Kidney (tissue), 13 donors: ENCODE measurements at regions not wholly inside any gene's neighbourhood (a gene's known extent, or its start where the extent isn't known, plus 50 kb on each side); places are given as distances from the start of the nearest gene placed in this dataset.

Experiments used
- DNase-seq, 5 donors: peaks; one replicate each; pipeline ENCODE4 v3.0.0-alpha.2; 2013 to 2020
- FAIRE-seq: peaks from 2 replicates; lab custom pipeline; 2012; peaks lifted over from hg19 to GRCh38; lab: Jason Lieb, UNC
- H3K27ac ChIP-seq, 2 donors: one replicate each; pipeline ENCODE4 v1.7.0; 2013; ENCODE audit warnings: low read depth in 2 of 2, low read length in 2 of 2, inconsistent platforms in 1 of 2
- H3K27me3 ChIP-seq: one replicate; pipeline ENCODE4 v1.7.1; 2013; ENCODE audit warnings: low read length, inconsistent platforms; ENCODE audit not compliant: control insufficient read depth, insufficient read depth
- H3K36me3 ChIP-seq, 3 donors: one replicate each; pipeline versions ENCODE4 v1.7.0 to v1.7.1; 2013; ENCODE audit warnings: low read length in 3 of 3, control low read depth in 1 of 3, inconsistent platforms in 1 of 3; ENCODE audit not compliant: insufficient read depth in 3 of 3, control insufficient read depth in 2 of 3
- H3K4me1 ChIP-seq, 3 donors: one replicate each; pipeline versions ENCODE4 v1.7.0 to v1.7.1; 2013; ENCODE audit warnings: low read length in 3 of 3, inconsistent platforms in 1 of 3, low read depth in 1 of 3; ENCODE audit not compliant: control insufficient read depth in 2 of 3, insufficient read depth in 2 of 3
- H3K4me3 ChIP-seq, 3 donors: one replicate each; pipeline versions ENCODE4 v1.7.0 to v1.8.1; 2013; ENCODE audit warnings: low read length in 3 of 3, control low read depth in 1 of 3, inconsistent platforms in 1 of 3
- H3K9ac ChIP-seq, 3 donors: one replicate each; pipeline versions ENCODE4 v1.7.0 to v1.7.1; 2013; ENCODE audit warnings: low read length in 3 of 3, control low read depth in 1 of 3, inconsistent platforms in 1 of 3
- H3K9me3 ChIP-seq, 3 donors: one replicate each; pipeline versions ENCODE4 v1.7.0 to v1.7.1; 2013; ENCODE audit warnings: low read length in 3 of 3, control low read depth in 1 of 3, inconsistent platforms in 1 of 3; ENCODE audit not compliant: control insufficient read depth in 2 of 3, insufficient read depth in 1 of 3
- intact Hi-C: fragments of 100-400 bp; cut with DNase I; formaldehyde crosslinking; loops from one replicate; pipeline ENCODE4 v1.11.1; 2022
- TF ChIP-seq, protein P1 (sequence below): IDR thresholded peaks from 3 replicates; pipeline ENCODE4 v1.5.1; 2012; ENCODE audit warnings: mild to moderate bottlenecking, moderate library complexity, borderline replicate concordance; ENCODE audit not compliant: insufficient read depth; ENCODE audit errors: extremely low read depth
- donor health status: control.
- donor health status: control.
- donor health status: control.
- donor health status: control.
- donor health status: control.
- donor health status: DM: yes; HTN: yes; CAD: no.
- donor health status: Normal renal cell carcinoma (clear cell type).

DNA sequence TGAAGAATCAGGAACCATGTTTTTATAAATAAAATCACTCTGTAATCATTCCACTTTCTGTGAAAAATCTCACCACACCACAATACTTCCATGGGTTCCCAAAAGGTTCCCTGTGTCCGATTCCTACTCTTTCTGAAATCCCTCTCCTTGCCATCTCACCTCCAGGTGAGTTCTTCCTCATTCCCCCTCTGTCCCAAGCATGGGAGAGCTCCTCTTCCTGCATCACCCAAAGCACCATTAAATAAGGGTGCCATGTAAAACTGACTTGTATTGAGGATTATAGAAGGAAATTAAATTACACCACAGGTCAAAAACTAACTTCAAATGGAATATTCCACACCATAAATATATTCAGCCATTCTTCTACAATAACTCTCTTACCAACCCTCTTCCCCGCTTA lies 55.8 kb upstream of the ETAA1 start:
- Histone ChIP-seq H3K9ac (no peak overlapping the region), H3K4me1 (no peaks in the 10 kb centered on the region), H3K27me3 (no peaks in the 10 kb centered on the region), H3K27ac (no peak overlapping the region), H3K9me3 (peaks cover 0 to 3% (median 0%) of the 10 kb centered on the region in 3 donors), H3K36me3 (no peaks in the 10 kb centered on the region), H3K4me3 (no peak overlapping the region)
- FAIRE-seq (no peak), DNase-seq (no peak)
- intact Hi-C loops = no loop called here
- TF ChIP-seq, protein P1, sequence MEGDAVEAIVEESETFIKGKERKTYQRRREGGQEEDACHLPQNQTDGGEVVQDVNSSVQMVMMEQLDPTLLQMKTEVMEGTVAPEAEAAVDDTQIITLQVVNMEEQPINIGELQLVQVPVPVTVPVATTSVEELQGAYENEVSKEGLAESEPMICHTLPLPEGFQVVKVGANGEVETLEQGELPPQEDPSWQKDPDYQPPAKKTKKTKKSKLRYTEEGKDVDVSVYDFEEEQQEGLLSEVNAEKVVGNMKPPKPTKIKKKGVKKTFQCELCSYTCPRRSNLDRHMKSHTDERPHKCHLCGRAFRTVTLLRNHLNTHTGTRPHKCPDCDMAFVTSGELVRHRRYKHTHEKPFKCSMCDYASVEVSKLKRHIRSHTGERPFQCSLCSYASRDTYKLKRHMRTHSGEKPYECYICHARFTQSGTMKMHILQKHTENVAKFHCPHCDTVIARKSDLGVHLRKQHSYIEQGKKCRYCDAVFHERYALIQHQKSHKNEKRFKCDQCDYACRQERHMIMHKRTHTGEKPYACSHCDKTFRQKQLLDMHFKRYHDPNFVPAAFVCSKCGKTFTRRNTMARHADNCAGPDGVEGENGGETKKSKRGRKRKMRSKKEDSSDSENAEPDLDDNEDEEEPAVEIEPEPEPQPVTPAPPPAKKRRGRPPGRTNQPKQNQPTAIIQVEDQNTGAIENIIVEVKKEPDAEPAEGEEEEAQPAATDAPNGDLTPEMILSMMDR = no peak

DNA sequence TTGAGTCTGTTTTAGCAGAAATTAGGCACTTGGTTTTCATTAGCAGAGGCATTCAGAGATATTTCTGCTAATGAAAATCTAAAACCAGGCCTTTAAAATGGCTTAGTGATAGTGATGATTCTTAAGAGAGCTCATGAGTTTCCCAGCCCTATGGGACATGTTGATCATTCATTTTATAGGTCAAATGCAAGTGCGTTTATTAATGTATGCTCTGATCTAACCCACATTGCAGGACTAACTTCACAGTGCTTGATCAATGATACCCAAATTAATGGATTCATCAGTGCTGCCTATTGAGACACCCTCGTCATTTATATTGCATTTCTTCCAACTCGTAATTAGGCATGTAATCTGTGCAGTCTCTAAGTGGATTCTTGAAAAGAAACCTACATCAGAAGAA lies 54.7 kb upstream of the ETAA1 start:
- H3K9me3 ChIP-seq = peaks cover 0 to 3% (median 0%) of the 10 kb centered on the region in 3 donors

DNA sequence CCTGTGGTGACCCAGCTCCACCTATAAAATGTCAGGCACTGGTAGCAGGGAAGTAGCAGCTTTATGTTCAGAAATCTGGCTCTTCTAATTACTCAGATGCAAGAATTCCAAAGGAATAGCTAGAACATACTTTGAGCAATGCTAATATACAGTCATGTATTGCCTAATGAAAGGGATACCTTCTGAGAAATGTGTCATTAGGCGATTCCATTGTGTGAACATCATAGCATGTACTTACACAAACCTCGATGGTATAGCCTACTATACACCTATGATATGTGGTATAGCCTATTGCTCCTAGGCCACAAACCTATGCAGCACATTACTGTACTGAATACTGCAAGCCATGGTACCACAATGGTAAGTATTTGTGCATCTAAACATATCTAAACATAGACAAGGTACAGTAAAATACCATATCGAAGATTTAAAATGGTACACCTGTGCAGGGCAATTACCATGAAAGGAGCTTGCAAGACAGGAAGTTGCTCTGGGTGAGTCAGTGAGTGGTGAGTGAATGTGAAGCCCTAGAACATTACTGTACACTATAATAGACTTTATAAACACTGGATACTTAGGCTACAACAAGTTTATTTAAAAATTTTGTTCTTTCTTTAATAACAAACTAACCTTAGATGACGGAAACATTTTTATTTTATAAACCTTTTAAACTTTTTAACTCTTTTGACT lies 50.3 kb upstream of the ETAA1 start:
- intact Hi-C loops = no loop called here
- Histone ChIP-seq H3K9ac (no peak overlapping the region), H3K27ac (no peak overlapping the region), H3K36me3 (no peaks in the 10 kb centered on the region), H3K9me3 (no peaks in the 10 kb centered on the region), H3K4me3 (no peak overlapping the region), H3K27me3 (no peaks in the 10 kb centered on the region), H3K4me1 (no peaks in the 10 kb centered on the region)
- TF ChIP-seq, protein P1 = no peak
- DNase-seq = no peak
- FAIRE-seq = no peak

More for the DNA sequence above, 54.7 kb upstream of the ETAA1 start:
- intact Hi-C loops = no loop called here
- Histone ChIP-seq H3K27ac (no peak overlapping the region), H3K36me3 (no peaks in the 10 kb centered on the region), H3K27me3 (no peaks in the 10 kb centered on the region), H3K4me1 (no peaks in the 10 kb centered on the region), H3K9ac (no peak overlapping the region), H3K4me3 (no peak overlapping the region)
- FAIRE-seq (no peak), DNase-seq (no peak)
- TF ChIP-seq, protein P1 = no peak
